HG02623 (cell line): ENCODE measurements at regions not wholly inside any gene's neighbourhood (a gene's known extent, or its start where the extent isn't known, plus 50 kb on each side); places are given as distances from the start of the nearest gene placed in this dataset.

Experiments used
- ATAC-seq: cut with Tn5 transposase; IDR thresholded peaks from one replicate; pipeline ENCODE4 v1.9.1; 2021; ENCODE audit warnings: moderate library complexity; ENCODE audit not compliant: unreplicated experiment

GRCh38 chr2:79453918-79454317, 58.9 kb upstream of the CTNNA2 start:
- no peak for ATAC-seq

GRCh38 chr2:79452651-79453050, 60.2 kb upstream of the CTNNA2 start:
- no peak for ATAC-seq

GRCh38 chr2:79447463-79447862, 65.4 kb upstream of the CTNNA2 start:
- no peak for ATAC-seq

GRCh38 chr2:79446313-79446712, 66.5 kb upstream of the CTNNA2 start:
- ATAC-seq: no peak

GRCh38 chr2:79437433-79438267, 75.2 kb upstream of the CTNNA2 start:
- no peak for ATAC-seq

- no peak for ATAC-seq
Measured at GRCh38 chr2:79434362-79434761, 78.5 kb upstream of the CTNNA2 start.

- ATAC-seq: no peak
Measured at GRCh38 chr2:79432731-79433146, 80.1 kb upstream of the CTNNA2 start.

GRCh38 chr2:79428745-79429144, 84.1 kb upstream of the CTNNA2 start:
- no peak for ATAC-seq

- no peak for ATAC-seq
Measured at GRCh38 chr2:79414690-79415089, 98.2 kb upstream of the CTNNA2 start.

- no peak for ATAC-seq
Measured at GRCh38 chr2:79394485-79394859, 118.4 kb upstream of the CTNNA2 start.

- no peak for ATAC-seq
Measured at GRCh38 chr2:79393806-79394484, 118.9 kb upstream of the CTNNA2 start.

GRCh38 chr2:79393107-79393685, 119.7 kb upstream of the CTNNA2 start:
- no peak for ATAC-seq

GRCh38 chr2:79389481-79389880, 123.4 kb upstream of the CTNNA2 start:
- ATAC-seq: no peak

- no peak for ATAC-seq
Measured at GRCh38 chr2:79388024-79388423, 124.8 kb upstream of the CTNNA2 start.

GRCh38 chr2:79387431-79387830, 125.4 kb upstream of the CTNNA2 start:
- no peak for ATAC-seq

GRCh38 chr2:79383681-79384080, 129.2 kb upstream of the CTNNA2 start:
- no peak for ATAC-seq

- ATAC-seq: no peak
Measured at GRCh38 chr2:79375817-79376216, 137.0 kb upstream of the CTNNA2 start.

GRCh38 chr2:79373358-79374130, 139.3 kb upstream of the CTNNA2 start:
- no peak for ATAC-seq

GRCh38 chr2:79370976-79371538, 141.8 kb upstream of the CTNNA2 start:
- no peak for ATAC-seq

- ATAC-seq: no peak
Measured at GRCh38 chr2:79369127-79369526, 143.7 kb upstream of the CTNNA2 start.

GRCh38 chr2:79368116-79368630, 144.7 kb upstream of the CTNNA2 start:
- no peak for ATAC-seq
